Mesenchymal stem cell (in vitro differentiated cells and primary cell): ENCODE measurements at regions not wholly inside any gene's neighbourhood (a gene's known extent, or its start where the extent isn't known, plus 50 kb on each side); places are given as distances from the start of the nearest gene placed in this dataset.

Experiments used
- DNase-seq: peaks from one replicate; pipeline ENCODE4 v3.0.0-alpha.2; 2013
- H2AFZ ChIP-seq: one replicate; pipeline ENCODE4 v1.6.1; 2013; ENCODE audit warnings: low read depth, mild to moderate bottlenecking, control low read depth, inconsistent platforms, low read length, moderate library complexity
- H2AK5ac ChIP-seq: 2 replicates; pipeline ENCODE4 v1.6.1; 2013; ENCODE audit warnings: low read length, moderate library complexity, mild to moderate bottlenecking, inconsistent platforms; ENCODE audit not compliant: severe bottlenecking
- H2BK120ac ChIP-seq: one replicate; pipeline ENCODE4 v1.6.1; 2013; ENCODE audit warnings: low read depth, mild to moderate bottlenecking, inconsistent platforms, low read length, moderate library complexity
- H2BK12ac ChIP-seq, 2 experiments: one replicate each; pipeline ENCODE4 v1.6.1; 2013; ENCODE audit warnings: inconsistent platforms in 2 of 2, low read length in 2 of 2, mild to moderate bottlenecking in 2 of 2, moderate library complexity in 2 of 2, control low read depth in 1 of 2
- H2BK15ac ChIP-seq: one replicate; pipeline ENCODE4 v1.6.1; 2013; ENCODE audit warnings: mild to moderate bottlenecking, low read depth, inconsistent platforms; ENCODE audit not compliant: poor library complexity, severe bottlenecking
- H2BK5ac ChIP-seq: 2 replicates; pipeline ENCODE4 v1.6.1; 2013; ENCODE audit warnings: low read depth, mild to moderate bottlenecking, low read length, control low read depth, inconsistent platforms; ENCODE audit not compliant: poor library complexity, severe bottlenecking
- H3K14ac ChIP-seq, 2 experiments: one replicate each; pipeline ENCODE4 v1.6.1; 2013; ENCODE audit warnings: inconsistent platforms in 2 of 2, low read length in 2 of 2, control low read depth in 1 of 2, mild to moderate bottlenecking in 1 of 2, moderate library complexity in 1 of 2
- H3K18ac ChIP-seq, 2 experiments: one replicate each; pipeline ENCODE4 v1.6.1; 2013; ENCODE audit warnings: inconsistent platforms in 2 of 2, low read length in 2 of 2, control low read depth in 1 of 2, low read depth in 1 of 2, mild to moderate bottlenecking in 1 of 2
- H3K23ac ChIP-seq, 2 experiments: one replicate each; pipeline ENCODE4 v1.6.1; 2013; ENCODE audit warnings: inconsistent platforms in 2 of 2, low read length in 2 of 2, mild to moderate bottlenecking in 2 of 2, moderate library complexity in 2 of 2, control low read depth in 1 of 2
- H3K27ac ChIP-seq: 2 replicates; pipeline ENCODE4 v1.5.1; 2013; ENCODE audit warnings: mild to moderate bottlenecking, moderate library complexity, low read length, control low read depth, inconsistent platforms; ENCODE audit not compliant: poor library complexity, severe bottlenecking
- H3K27me3 ChIP-seq, 2 experiments: 2 replicates each; pipeline versions ENCODE4 v1.6.1 to v1.7.0; 2013; ENCODE audit warnings: low read length in 2 of 2, mild to moderate bottlenecking in 2 of 2, moderate library complexity in 2 of 2, control low read depth in 1 of 2, inconsistent platforms in 1 of 2; ENCODE audit not compliant: control insufficient read depth in 1 of 2, insufficient read depth in 1 of 2
- H3K36me3 ChIP-seq, 2 experiments: 2 replicates each; pipeline versions ENCODE4 v1.6.1 to v1.7.0; 2013; ENCODE audit warnings: low read length in 2 of 2, control low read depth in 1 of 2, inconsistent platforms in 1 of 2, low read depth in 1 of 2, mild to moderate bottlenecking in 1 of 2; ENCODE audit not compliant: insufficient read depth in 2 of 2, control insufficient read depth in 1 of 2
- H3K4ac ChIP-seq, 2 experiments: one replicate each; pipeline ENCODE4 v1.6.1; 2013; ENCODE audit warnings: inconsistent platforms in 2 of 2, low read length in 2 of 2, mild to moderate bottlenecking in 2 of 2, moderate library complexity in 2 of 2, control low read depth in 1 of 2, low read depth in 1 of 2
- H3K4me1 ChIP-seq: 2 replicates; pipeline ENCODE4 v1.6.1; 2013; ENCODE audit warnings: low read depth, low read length, control low read depth; ENCODE audit not compliant: control insufficient read depth, insufficient read depth
- H3K4me2 ChIP-seq: 2 replicates; pipeline ENCODE4 v1.6.1; 2013; ENCODE audit warnings: low read length, mild to moderate bottlenecking, inconsistent platforms; ENCODE audit not compliant: poor library complexity, severe bottlenecking
- H3K4me3 ChIP-seq, 2 experiments: 2 replicates each; pipeline versions ENCODE4 v1.5.1 to v1.7.0; 2013; ENCODE audit warnings: low read length in 2 of 2, mild to moderate bottlenecking in 2 of 2, control low read depth in 1 of 2, low read depth in 1 of 2; ENCODE audit not compliant: insufficient read depth in 1 of 2
- H3K79me1 ChIP-seq: replicated peaks from 2 replicates; pipeline ENCODE4 v1.6.1; 2013; ENCODE audit warnings: mild to moderate bottlenecking, control low read depth, low read length, inconsistent platforms; ENCODE audit not compliant: poor library complexity, severe bottlenecking
- H3K9ac ChIP-seq: 2 replicates; pipeline ENCODE4 v1.7.0; 2013; ENCODE audit warnings: mild to moderate bottlenecking, low read length, moderate library complexity
- H3K9me3 ChIP-seq: 2 replicates; pipeline ENCODE4 v1.7.0; 2013; ENCODE audit warnings: mild to moderate bottlenecking, low read length; ENCODE audit not compliant: control insufficient read depth
- H4K8ac ChIP-seq: one replicate; pipeline ENCODE4 v1.6.1; 2013; ENCODE audit warnings: inconsistent platforms, mild to moderate bottlenecking, low read length, moderate library complexity
- H4K91ac ChIP-seq: one replicate; pipeline ENCODE4 v1.6.1; 2013; ENCODE audit warnings: mild to moderate bottlenecking, low read length, inconsistent platforms
- WGBS: methylation state at CpG from one replicate; pipeline ENCODE4 v1.1.7; 2013; ENCODE audit warnings: mixed read lengths; 5-methylcytosine and 5-hydroxymethylcytosine counted together

GRCh38 chr7:1310936-1311335 is 78.3 kb downstream of the UNCX start:
- Histone ChIP-seq H3K4me1 (no peaks in the 10 kb centered on the region), H2BK12ac (no peak overlapping the region), H2AFZ (no peak overlapping the region), H3K27ac (no peak overlapping the region), H3K27me3 (peaks cover 3 to 15% of the 10 kb centered on the region in 2 experiments), H4K91ac (no peak overlapping the region), H2BK15ac (no peak overlapping the region), H3K4me2 (no peak overlapping the region), H2AK5ac (no peak overlapping the region), H3K14ac (no peak overlapping the region), H3K4ac (no peak overlapping the region), H3K36me3 (no peaks in the 10 kb centered on the region), H3K18ac (no peak overlapping the region), H3K23ac (no peak overlapping the region), H2BK120ac (no peak overlapping the region), H3K79me1 (no peaks in the 10 kb centered on the region), H3K9ac (no peak overlapping the region), H4K8ac (no peak overlapping the region), H3K9me3 (peaks cover 6% of the 10 kb centered on the region), H2BK5ac (no peak overlapping the region), H3K4me3 (no peak overlapping the region)
- 87% methylated on average over 21 of the region's 23 CpGs for WGBS
- no peak for DNase-seq

- Histone ChIP-seq H3K4me1 (no peaks in the 10 kb centered on the region), H2AK5ac (no peak overlapping the region), H3K9me3 (peaks cover 6% of the 10 kb centered on the region), H3K79me1 (no peaks in the 10 kb centered on the region), H3K27me3 (peaks cover 4 to 18% of the 10 kb centered on the region in 2 experiments), H3K18ac (no peak overlapping the region), H3K9ac (no peak overlapping the region), H2BK120ac (no peak overlapping the region), H2BK5ac (no peak overlapping the region), H2AFZ (no peak overlapping the region), H4K8ac (no peak overlapping the region), H3K27ac (no peak overlapping the region), H2BK12ac (no peak overlapping the region), H3K4me3 (no peak overlapping the region), H3K36me3 (no peaks in the 10 kb centered on the region), H2BK15ac (no peak overlapping the region), H3K4me2 (no peak overlapping the region), H3K23ac (no peak overlapping the region), H3K4ac (no peak overlapping the region), H4K91ac (no peak overlapping the region), H3K14ac (no peak overlapping the region)
- 88% methylated on average over 32 of the region's 32 CpGs for WGBS
- no peak for DNase-seq
These were observed 78.9 kb downstream of the UNCX start for GRCh38 chr7:1311406-1312135.

- peaks cover 4 to 18% of the 10 kb centered on the region in 2 experiments for H3K27me3 ChIP-seq
- H3K36me3 ChIP-seq, result no peaks in the 10 kb centered on the region
- no peak overlapping the region for H3K4me3 ChIP-seq
- no peak overlapping the region for H3K18ac ChIP-seq
- H3K79me1 ChIP-seq, result no peaks in the 10 kb centered on the region
- H4K8ac ChIP-seq, result no peak overlapping the region
- H2BK120ac ChIP-seq, result no peak overlapping the region
- no peak overlapping the region for H3K4ac ChIP-seq
- H4K91ac ChIP-seq, result no peak overlapping the region
- no peak for DNase-seq
- no peak overlapping the region for H2AFZ ChIP-seq
- WGBS, result 88% methylated on average over 26 of the region's 30 CpGs
- no peak overlapping the region for H3K23ac ChIP-seq
- no peak overlapping the region for H3K9ac ChIP-seq
- H2BK15ac ChIP-seq, result no peak overlapping the region
- H2BK5ac ChIP-seq, result no peak overlapping the region
- no peaks in the 10 kb centered on the region for H3K4me1 ChIP-seq
- H2BK12ac ChIP-seq, result no peak overlapping the region
- no peak overlapping the region for H2AK5ac ChIP-seq
- no peak overlapping the region for H3K27ac ChIP-seq
- no peak overlapping the region for H3K4me2 ChIP-seq
- peaks cover 6% of the 10 kb centered on the region for H3K9me3 ChIP-seq
- H3K14ac ChIP-seq, result no peak overlapping the region
These were observed 79.7 kb downstream of the UNCX start for GRCh38 chr7:1312136-1313070.

DNA sequence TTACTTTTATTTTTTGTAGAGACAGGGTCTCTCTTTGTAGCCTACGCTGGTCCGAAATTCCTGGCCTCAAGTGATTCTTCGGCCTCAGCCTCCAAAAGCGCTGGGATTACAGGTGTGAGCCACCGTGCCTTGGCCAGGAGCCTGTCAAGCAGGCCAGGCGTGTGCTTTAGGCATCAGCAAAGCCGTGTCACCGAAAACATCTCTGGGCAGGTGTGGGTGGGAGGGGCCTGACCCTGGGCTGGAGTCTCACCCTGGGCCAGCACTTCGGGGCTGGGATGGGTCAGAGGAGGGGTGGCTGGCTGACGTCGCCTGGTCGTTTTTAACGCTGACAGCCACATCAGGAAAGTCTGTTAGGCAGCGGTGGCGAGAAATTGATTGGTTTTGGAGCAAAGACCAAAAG is 80.9 kb downstream of the UNCX start:
- H3K9ac ChIP-seq, result no peak overlapping the region
- H2BK5ac ChIP-seq, result no peak overlapping the region
- no peak overlapping the region for H3K27ac ChIP-seq
- no peak overlapping the region for H3K4me2 ChIP-seq
- 77% methylated on average over 15 of the region's 15 CpGs for whole genome bisulfite sequencing
- H2AFZ ChIP-seq, result no peak overlapping the region
- no peaks in the 10 kb centered on the region for H3K4me1 ChIP-seq
- no peak overlapping the region for H2BK15ac ChIP-seq
- peaks cover 8 to 27% of the 10 kb centered on the region in 2 experiments for H3K27me3 ChIP-seq
- H4K8ac ChIP-seq, result no peak overlapping the region
- H3K18ac ChIP-seq, result no peak overlapping the region
- no peak overlapping the region for H2AK5ac ChIP-seq
- H2BK120ac ChIP-seq, result no peak overlapping the region
- H4K91ac ChIP-seq, result no peak overlapping the region
- no peak overlapping the region for H3K4me3 ChIP-seq
- H3K4ac ChIP-seq, result no peak overlapping the region
- H2BK12ac ChIP-seq, result no peak overlapping the region
- H3K36me3 ChIP-seq, result no peaks in the 10 kb centered on the region
- DNase-seq, result no peak
- H3K79me1 ChIP-seq, result no peaks in the 10 kb centered on the region
- no peak overlapping the region for H3K14ac ChIP-seq
- H3K9me3 ChIP-seq, result peaks cover 6% of the 10 kb centered on the region
- no peak overlapping the region for H3K23ac ChIP-seq
